ENCODE measurements at regions not wholly inside any gene's neighbourhood (a gene's known extent, or its start where the extent isn't known, plus 50 kb on each side); places are given as distances from the start of the nearest gene placed in this dataset.

DNA sequence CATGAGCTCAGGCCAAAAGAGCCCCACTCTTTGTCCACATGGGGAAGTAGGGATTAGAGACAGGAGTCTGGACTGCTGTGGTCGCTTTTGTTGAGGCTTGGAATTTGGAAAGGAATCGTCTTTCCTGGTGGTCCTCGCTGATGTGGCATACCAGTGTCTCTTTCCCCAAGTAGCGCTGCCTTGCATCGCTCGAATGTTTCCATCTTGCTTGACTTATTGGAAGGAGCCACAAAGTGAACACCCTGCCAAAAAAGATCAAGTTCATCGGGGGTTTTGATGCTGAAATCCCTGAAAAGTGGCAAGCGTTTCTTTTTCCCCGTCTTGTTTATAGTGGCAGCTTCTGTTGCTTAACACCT lies 161.3 kb downstream of the MACROH2A1 start:
- Histone ChIP-seq H3K4me1 (ENCODE audit: control insufficient read depth, extremely low read depth, insufficient read depth, low read length) (peaks cover 14% of the 10 kb centered on the region), H3K4me2 (ENCODE audit: insufficient read depth, low read length) (no peak overlapping the region), H2AFZ (ENCODE audit: low read depth, low read length) (no peak overlapping the region), H4K20me1 (replicated peaks; ENCODE audit: control insufficient read depth, extremely low read depth, insufficient read depth, low read length) (no peaks in the 10 kb centered on the region), H3K4me3 (replicated peaks in 1 of 3; ENCODE audit: insufficient read depth in 1 of 3, low read depth in 1 of 3, low read length in 3 of 3) (no peak overlapping the region), H3K36me3 (ENCODE audit: control insufficient read depth in 2 of 2, extremely low read depth in 1 of 2, insufficient read depth in 2 of 2, low read length in 2 of 2) (no peaks in the 10 kb centered on the region), H3K27me3 (ENCODE audit: control insufficient read depth in 2 of 2, insufficient read depth in 2 of 2, low read length in 2 of 2) (peaks cover 0 to 3% of the 10 kb centered on the region in 2 experiments), H3K9me1 (replicated peaks; ENCODE audit: control insufficient read depth, extremely low read depth, insufficient read depth, low read length) (no peaks in the 10 kb centered on the region), H3K9me3 (replicated peaks; ENCODE audit: control insufficient read depth, insufficient read depth, low read length) (no peaks in the 10 kb centered on the region), H3K79me2 (ENCODE audit: control insufficient read depth, insufficient read depth, low read length) (no peaks in the 10 kb centered on the region), H3K9ac (replicated peaks; ENCODE audit: extremely low read depth, insufficient read depth, low read length) (no peak overlapping the region), H3K27ac (ENCODE audit: insufficient read depth, low read depth, low read length) (no peak overlapping the region)
- CTCF ChIA-PET: interaction anchor here (0.9 to 1.4 kb wide), 3 partner anchors 10 to 29 kb away, joined by 3 to 4 read pairs (median 3); no protein-coding TSS in a partner anchor
- POLR2A ChIA-PET: no interaction called here
- dilution Hi-C loops (cut with MboI; ENCODE audit: extremely low pct_ligation_motif_present, low sequenced_read_pairs) (no loop called here), intact Hi-C loops (cut with micrococcal nuclease) (no loop called here)
- FAIRE-seq: no peak
- no TSS peak for BruUV-seq (replicated peaks)
- TF ChIP-seq MYC (IDR thresholded peaks at IDR 0.05; ENCODE audit: low read depth, low read length): no peak
- no peak for TF ChIP-seq EZH2 (IDR thresholded peaks at IDR 0.05; ENCODE audit: borderline replicate concordance, low read depth, low read length, severe bottlenecking)
- no peak for TF ChIP-seq JUN (IDR thresholded peaks at IDR 0.05; ENCODE audit: borderline replicate concordance, insufficient read depth, insufficient read length, low read depth)
- no peak for TF ChIP-seq POLR2AphosphoS5 (IDR thresholded peaks at IDR 0.05; ENCODE audit: insufficient read depth, low read depth, low read length)
- TF ChIP-seq POLR2A (IDR thresholded peaks at IDR 0.05; ENCODE audit: low read depth, low read length): no peak
- TF ChIP-seq GATA2 (IDR thresholded peaks at IDR 0.05; ENCODE audit: insufficient read depth, insufficient read length, low read depth, low read length): no peak
- no peak for DNase-seq (ENCODE audit: low read depth, low spot score)

DNA sequence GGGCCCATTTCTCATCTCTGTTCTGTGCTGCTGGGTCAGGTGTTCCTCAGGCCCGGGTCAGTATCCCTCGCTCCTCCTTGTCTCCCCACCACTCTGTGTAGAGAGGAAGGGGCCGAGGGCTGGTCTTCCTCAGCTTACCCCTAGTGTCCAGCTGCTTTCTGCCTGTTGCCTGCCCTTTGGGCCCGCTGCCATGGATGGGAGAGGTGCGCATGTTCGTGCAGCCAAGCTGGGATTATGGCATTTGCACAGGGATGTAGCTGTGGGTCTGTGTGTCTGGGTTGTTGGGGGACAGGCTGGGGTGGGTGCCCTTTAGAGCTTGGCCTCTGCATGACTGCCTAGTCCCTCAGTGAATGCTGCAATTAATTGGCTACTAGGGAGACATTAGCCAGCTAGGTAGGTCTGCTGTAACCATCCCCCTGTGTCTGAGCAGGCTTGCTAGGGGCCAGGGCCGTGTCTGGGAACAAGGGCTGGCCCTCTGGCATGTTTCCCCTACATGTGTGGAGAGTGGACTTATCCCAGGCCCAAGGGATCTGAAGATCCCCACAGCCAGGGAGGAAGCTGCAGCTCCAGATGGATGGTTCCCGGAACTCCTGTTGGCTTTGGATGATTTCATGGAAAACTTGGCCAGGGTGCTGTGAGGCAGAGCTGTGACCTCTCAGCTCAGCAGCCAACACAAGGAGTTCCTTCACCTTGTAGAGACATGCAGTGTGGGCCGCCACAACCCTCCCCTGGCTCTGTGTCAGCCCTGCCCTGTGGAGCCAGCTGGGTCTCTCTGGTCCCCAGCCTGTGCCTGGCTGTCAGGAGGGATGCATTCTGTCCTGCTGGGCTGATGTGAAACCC lies 161.9 kb downstream of the MACROH2A1 start:
- dilution Hi-C loops (cut with MboI; ENCODE audit: extremely low pct_ligation_motif_present, low sequenced_read_pairs): no loop called here
- H3K27ac ChIP-seq (ENCODE audit: insufficient read depth, low read depth, low read length): no peak overlapping the region
- ChIA-PET POLR2A (interaction anchor here (0.9 kb wide), 1 partner anchor 10 kb away, joined by 3 read pairs; no protein-coding TSS in a partner anchor), CTCF (interaction anchor here (0.9 to 1.4 kb wide), 3 partner anchors 11 to 28 kb away, joined by 3 to 4 read pairs (median 3); no protein-coding TSS in a partner anchor)
- no peaks in the 10 kb centered on the region for H3K79me2 ChIP-seq (ENCODE audit: control insufficient read depth, insufficient read depth, low read length)
- no peak overlapping the region for H2AFZ ChIP-seq (ENCODE audit: low read depth, low read length)
- H3K4me2 ChIP-seq (ENCODE audit: insufficient read depth, low read length): no peak overlapping the region
- H3K4me1 ChIP-seq (ENCODE audit: control insufficient read depth, extremely low read depth, insufficient read depth, low read length): peaks cover 8% of the 10 kb centered on the region
- no TSS peak for BruUV-seq (replicated peaks)
- H3K9me1 ChIP-seq (replicated peaks; ENCODE audit: control insufficient read depth, extremely low read depth, insufficient read depth, low read length): no peaks in the 10 kb centered on the region
- H3K27me3 ChIP-seq (ENCODE audit: control insufficient read depth in 2 of 2, insufficient read depth in 2 of 2, low read length in 2 of 2): peaks cover 0 to 3% of the 10 kb centered on the region in 2 experiments
- no peaks in the 10 kb centered on the region for H4K20me1 ChIP-seq (replicated peaks; ENCODE audit: control insufficient read depth, extremely low read depth, insufficient read depth, low read length)
- intact Hi-C loops (cut with micrococcal nuclease): no loop called here
- DNase-seq (ENCODE audit: low read depth, low spot score) (no peak), FAIRE-seq (no peak)
- no peaks in the 10 kb centered on the region for H3K36me3 ChIP-seq (ENCODE audit: control insufficient read depth in 2 of 2, extremely low read depth in 1 of 2, insufficient read depth in 2 of 2, low read length in 2 of 2)
- H3K9ac ChIP-seq (replicated peaks; ENCODE audit: extremely low read depth, insufficient read depth, low read length): no peak overlapping the region
- TF ChIP-seq EZH2 (IDR thresholded peaks at IDR 0.05; ENCODE audit: borderline replicate concordance, low read depth, low read length, severe bottlenecking) (no peak), POLR2A (IDR thresholded peaks at IDR 0.05; ENCODE audit: low read depth, low read length) (no peak), MAX (IDR thresholded peaks at IDR 0.05; ENCODE audit: insufficient read depth, insufficient read length) (no peak), POLR2AphosphoS5 (IDR thresholded peaks at IDR 0.05; ENCODE audit: insufficient read depth, low read depth, low read length) (no peak), GATA2 (IDR thresholded peaks at IDR 0.05; ENCODE audit: insufficient read depth, insufficient read length, low read depth, low read length) (no peak), FOS (IDR thresholded peaks at IDR 0.05; ENCODE audit: borderline replicate concordance, insufficient read depth, low read length) (no peak), JUN (IDR thresholded peaks at IDR 0.05; ENCODE audit: borderline replicate concordance, insufficient read depth, insufficient read length, low read depth) (no peak), MYC (IDR thresholded peaks at IDR 0.05; ENCODE audit: low read depth, low read length) (no peak), CTCF (IDR thresholded peaks at IDR 0.05; ENCODE audit: extremely low read depth in 1 of 2, insufficient read depth in 1 of 2, low read depth in 1 of 2, low read length in 2 of 2) (no peak)
- H3K9me3 ChIP-seq (replicated peaks; ENCODE audit: control insufficient read depth, insufficient read depth, low read length): no peaks in the 10 kb centered on the region
- H3K4me3 ChIP-seq (replicated peaks in 1 of 3; ENCODE audit: insufficient read depth in 1 of 3, low read depth in 1 of 3, low read length in 3 of 3): no peak overlapping the region
